ENCODE measurements at regions not wholly inside any gene's neighbourhood (a gene's known extent, or its start where the extent isn't known, plus 50 kb on each side); places are given as distances from the start of the nearest gene placed in this dataset.

DNA sequence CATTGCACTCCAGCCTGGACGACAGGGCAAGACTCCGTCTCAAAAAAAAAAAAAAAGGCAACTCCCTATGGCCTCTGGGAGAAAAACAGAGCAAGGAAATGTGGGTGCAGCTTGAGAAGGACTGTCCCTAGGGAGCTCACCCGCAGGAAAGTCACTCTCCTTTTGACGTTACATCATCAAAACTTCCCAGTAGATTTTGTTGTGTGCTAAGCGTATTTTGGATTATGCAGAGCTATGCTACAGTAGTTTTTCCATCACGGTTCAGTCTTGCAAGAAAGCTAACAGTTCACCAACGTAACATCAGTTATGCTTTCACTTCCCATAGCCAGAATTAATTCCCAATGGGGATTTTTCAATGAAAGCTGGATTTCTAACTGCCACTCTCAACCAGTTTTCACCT lies 138.8 kb downstream of the HSD17B3 start:
- TF ChIP-seq TAF1 (IDR thresholded peaks at IDR 0.05; ENCODE audit: borderline replicate concordance, insufficient read depth, low read length) (no peak), POLR2AphosphoS5 (IDR thresholded peaks at IDR 0.05; ENCODE audit: low read depth, low read length) (no peak), FOXP2 (optimal IDR thresholded peaks at IDR 0.05; ENCODE audit: borderline replicate concordance, extremely low read depth, extremely low read length, insufficient read depth) (no peak), SIN3A (IDR thresholded peaks at IDR 0.05; ENCODE audit: borderline replicate concordance, insufficient read depth, low read length) (no peak)
- TF ChIP-seq, protein P1, sequence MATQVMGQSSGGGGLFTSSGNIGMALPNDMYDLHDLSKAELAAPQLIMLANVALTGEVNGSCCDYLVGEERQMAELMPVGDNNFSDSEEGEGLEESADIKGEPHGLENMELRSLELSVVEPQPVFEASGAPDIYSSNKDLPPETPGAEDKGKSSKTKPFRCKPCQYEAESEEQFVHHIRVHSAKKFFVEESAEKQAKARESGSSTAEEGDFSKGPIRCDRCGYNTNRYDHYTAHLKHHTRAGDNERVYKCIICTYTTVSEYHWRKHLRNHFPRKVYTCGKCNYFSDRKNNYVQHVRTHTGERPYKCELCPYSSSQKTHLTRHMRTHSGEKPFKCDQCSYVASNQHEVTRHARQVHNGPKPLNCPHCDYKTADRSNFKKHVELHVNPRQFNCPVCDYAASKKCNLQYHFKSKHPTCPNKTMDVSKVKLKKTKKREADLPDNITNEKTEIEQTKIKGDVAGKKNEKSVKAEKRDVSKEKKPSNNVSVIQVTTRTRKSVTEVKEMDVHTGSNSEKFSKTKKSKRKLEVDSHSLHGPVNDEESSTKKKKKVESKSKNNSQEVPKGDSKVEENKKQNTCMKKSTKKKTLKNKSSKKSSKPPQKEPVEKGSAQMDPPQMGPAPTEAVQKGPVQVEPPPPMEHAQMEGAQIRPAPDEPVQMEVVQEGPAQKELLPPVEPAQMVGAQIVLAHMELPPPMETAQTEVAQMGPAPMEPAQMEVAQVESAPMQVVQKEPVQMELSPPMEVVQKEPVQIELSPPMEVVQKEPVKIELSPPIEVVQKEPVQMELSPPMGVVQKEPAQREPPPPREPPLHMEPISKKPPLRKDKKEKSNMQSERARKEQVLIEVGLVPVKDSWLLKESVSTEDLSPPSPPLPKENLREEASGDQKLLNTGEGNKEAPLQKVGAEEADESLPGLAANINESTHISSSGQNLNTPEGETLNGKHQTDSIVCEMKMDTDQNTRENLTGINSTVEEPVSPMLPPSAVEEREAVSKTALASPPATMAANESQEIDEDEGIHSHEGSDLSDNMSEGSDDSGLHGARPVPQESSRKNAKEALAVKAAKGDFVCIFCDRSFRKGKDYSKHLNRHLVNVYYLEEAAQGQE (IDR thresholded peaks at IDR 0.05; ENCODE audit: insufficient read depth in 1 of 2, low read depth in 2 of 2, low read length in 2 of 2): no peak

DNA sequence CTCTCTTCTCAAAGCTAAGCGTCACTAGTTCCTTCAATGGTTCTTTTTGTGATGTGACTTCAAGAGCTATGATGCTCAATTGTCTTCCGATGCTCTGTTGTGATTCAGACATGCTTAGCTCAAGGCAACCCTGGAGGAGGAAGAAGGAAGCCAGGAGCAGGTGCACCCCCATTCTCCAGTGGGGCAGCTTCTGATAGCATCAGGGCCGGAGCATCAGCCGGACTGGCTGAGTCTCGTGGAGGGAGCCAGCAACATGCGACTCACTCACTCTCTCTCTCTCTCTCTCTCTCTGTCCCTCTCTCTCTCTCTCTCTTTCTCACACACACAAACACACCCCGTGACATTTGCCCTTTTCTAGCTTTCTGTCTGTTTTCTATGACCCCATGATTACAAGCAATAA lies 140.2 kb downstream of the HSD17B3 start:
- TF ChIP-seq POLR2AphosphoS5 (IDR thresholded peaks at IDR 0.05; ENCODE audit: low read depth, low read length) (no peak), TAF1 (IDR thresholded peaks at IDR 0.05; ENCODE audit: borderline replicate concordance, insufficient read depth, low read length) (no peak), SIN3A (IDR thresholded peaks at IDR 0.05; ENCODE audit: borderline replicate concordance, insufficient read depth, low read length) (no peak), FOXP2 (optimal IDR thresholded peaks at IDR 0.05; ENCODE audit: borderline replicate concordance, extremely low read depth, extremely low read length, insufficient read depth) (no peak)
- TF ChIP-seq, protein P1 (IDR thresholded peaks at IDR 0.05; ENCODE audit: insufficient read depth in 1 of 2, low read depth in 2 of 2, low read length in 2 of 2): no peak

DNA sequence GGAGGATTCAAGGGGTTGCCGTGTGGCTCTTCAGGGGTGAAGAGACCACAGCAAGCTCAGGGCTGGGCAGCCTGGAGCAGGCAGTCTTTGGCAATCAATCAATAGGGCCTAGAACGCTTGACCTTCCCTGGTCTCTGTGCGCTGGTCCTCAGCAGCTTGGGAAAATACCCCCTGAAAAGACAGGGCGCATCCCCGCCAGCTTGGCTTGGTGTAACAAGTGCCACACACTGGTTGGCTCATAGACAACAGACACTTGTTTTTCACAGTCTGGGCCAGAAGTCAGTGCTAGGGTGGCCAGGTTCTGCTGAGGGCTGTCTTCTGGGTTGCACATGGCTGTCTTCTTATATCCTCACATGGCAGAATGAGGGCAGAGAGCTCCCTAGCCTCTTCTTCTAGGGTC lies 141.1 kb downstream of the HSD17B3 start:
- TF ChIP-seq, protein P1 (IDR thresholded peaks at IDR 0.05; ENCODE audit: insufficient read depth in 1 of 2, low read depth in 2 of 2, low read length in 2 of 2): no peak
- TF ChIP-seq FOXP2 (optimal IDR thresholded peaks at IDR 0.05; ENCODE audit: borderline replicate concordance, extremely low read depth, extremely low read length, insufficient read depth) (no peak), TAF1 (IDR thresholded peaks at IDR 0.05; ENCODE audit: borderline replicate concordance, insufficient read depth, low read length) (no peak), POLR2AphosphoS5 (IDR thresholded peaks at IDR 0.05; ENCODE audit: low read depth, low read length) (no peak), SIN3A (IDR thresholded peaks at IDR 0.05; ENCODE audit: borderline replicate concordance, insufficient read depth, low read length) (no peak)

DNA sequence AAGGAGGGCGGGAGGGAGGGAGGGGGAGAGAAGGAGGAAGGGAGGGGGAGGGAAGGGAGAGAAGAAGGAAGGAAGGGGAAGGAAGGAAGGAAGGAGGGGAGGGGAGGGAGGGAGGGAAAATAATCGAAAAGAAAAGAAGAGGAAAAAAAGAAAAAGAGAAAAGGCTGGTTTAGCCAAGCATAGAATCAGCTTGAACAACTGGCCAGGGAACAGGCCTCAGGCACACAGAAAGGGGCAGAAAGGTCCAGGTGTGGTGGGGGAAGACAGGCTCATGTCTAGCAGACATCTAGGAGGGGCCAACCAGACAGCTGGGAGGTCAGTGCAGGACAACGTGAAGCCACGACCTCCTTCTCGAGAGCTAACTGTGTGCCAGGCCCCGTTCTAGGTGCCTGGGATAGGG lies 141.8 kb downstream of the HSD17B3 start:
- TF ChIP-seq, protein P1 (IDR thresholded peaks at IDR 0.05; ENCODE audit: insufficient read depth in 1 of 2, low read depth in 2 of 2, low read length in 2 of 2): no peak
- TF ChIP-seq POLR2AphosphoS5 (IDR thresholded peaks at IDR 0.05; ENCODE audit: low read depth, low read length) (no peak), FOXP2 (optimal IDR thresholded peaks at IDR 0.05; ENCODE audit: borderline replicate concordance, extremely low read depth, extremely low read length, insufficient read depth) (no peak), SIN3A (IDR thresholded peaks at IDR 0.05; ENCODE audit: borderline replicate concordance, insufficient read depth, low read length) (no peak), TAF1 (IDR thresholded peaks at IDR 0.05; ENCODE audit: borderline replicate concordance, insufficient read depth, low read length) (no peak)

DNA sequence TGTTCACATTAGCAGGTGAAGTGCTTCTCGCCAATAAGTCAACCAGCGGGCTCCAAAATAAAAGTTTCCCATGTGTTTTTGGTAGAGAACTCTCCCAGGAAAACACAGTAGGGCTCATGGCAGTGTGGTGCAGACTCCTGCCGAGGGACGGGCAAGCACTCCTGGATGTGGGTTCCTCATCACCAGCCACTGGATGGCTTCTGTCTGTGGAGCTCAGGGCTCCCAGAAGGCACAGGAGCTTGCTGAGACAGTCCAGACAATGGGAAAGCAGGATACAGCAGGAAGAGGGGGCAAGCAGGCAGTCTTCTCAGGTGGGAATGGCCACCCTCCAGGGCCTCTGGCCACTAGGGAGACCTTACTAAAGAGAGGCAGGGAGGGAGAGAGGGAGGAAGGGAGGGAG lies 142.4 kb downstream of the HSD17B3 start:
- TF ChIP-seq TAF1 (IDR thresholded peaks at IDR 0.05; ENCODE audit: borderline replicate concordance, insufficient read depth, low read length): no peak
- TF ChIP-seq, protein P1 (IDR thresholded peaks at IDR 0.05; ENCODE audit: insufficient read depth in 1 of 2, low read depth in 2 of 2, low read length in 2 of 2): no peak
- TF ChIP-seq SIN3A (IDR thresholded peaks at IDR 0.05; ENCODE audit: borderline replicate concordance, insufficient read depth, low read length): no peak
- no peak for TF ChIP-seq FOXP2 (optimal IDR thresholded peaks at IDR 0.05; ENCODE audit: borderline replicate concordance, extremely low read depth, extremely low read length, insufficient read depth)
- no peak for TF ChIP-seq POLR2AphosphoS5 (IDR thresholded peaks at IDR 0.05; ENCODE audit: low read depth, low read length)

Measured in PFSK-1 (cell line).